ENCODE measurements at regions not wholly inside any gene's neighbourhood (a gene's known extent, or its start where the extent isn't known, plus 50 kb on each side); places are given as distances from the start of the nearest gene placed in this dataset.

GRCh38 chr2:126966601-126967000, 67.9 kb downstream of the TEX51 start:
- DNase-seq (ENCODE audit: low read depth, low spot score) (no peak), FAIRE-seq (no peak)
- intact Hi-C loops (cut with micrococcal nuclease) (no loop called here), dilution Hi-C loops (cut with MboI; ENCODE audit: extremely low pct_ligation_motif_present, low sequenced_read_pairs) (no loop called here)
- Histone ChIP-seq H3K9me3 (replicated peaks; ENCODE audit: control insufficient read depth, insufficient read depth, low read length) (no peaks in the 10 kb centered on the region), H4K20me1 (replicated peaks; ENCODE audit: control insufficient read depth, extremely low read depth, insufficient read depth, low read length) (no peaks in the 10 kb centered on the region), H3K79me2 (ENCODE audit: control insufficient read depth, insufficient read depth, low read length) (no peaks in the 10 kb centered on the region), H3K4me3 (replicated peaks in 1 of 3; ENCODE audit: insufficient read depth in 1 of 3, low read depth in 1 of 3, low read length in 3 of 3) (no peak overlapping the region), H3K9me1 (replicated peaks; ENCODE audit: control insufficient read depth, extremely low read depth, insufficient read depth, low read length) (no peaks in the 10 kb centered on the region), H3K9ac (replicated peaks; ENCODE audit: extremely low read depth, insufficient read depth, low read length) (no peak overlapping the region), H3K27ac (ENCODE audit: insufficient read depth, low read depth, low read length) (no peak overlapping the region), H3K4me1 (ENCODE audit: control insufficient read depth, extremely low read depth, insufficient read depth, low read length) (no peaks in the 10 kb centered on the region), H3K27me3 (ENCODE audit: control insufficient read depth in 2 of 2, insufficient read depth in 2 of 2, low read length in 2 of 2) (peaks cover 11% of the 10 kb centered on the region in 2 experiments), H3K36me3 (ENCODE audit: control insufficient read depth in 2 of 2, extremely low read depth in 1 of 2, insufficient read depth in 2 of 2, low read length in 2 of 2) (no peaks in the 10 kb centered on the region), H2AFZ (ENCODE audit: low read depth, low read length) (no peak overlapping the region), H3K4me2 (ENCODE audit: insufficient read depth, low read length) (no peak overlapping the region)
- CTCF ChIA-PET: no interaction called here
- TF ChIP-seq EZH2 (IDR thresholded peaks at IDR 0.05; ENCODE audit: borderline replicate concordance, low read depth, low read length, severe bottlenecking) (no peak), POLR2AphosphoS5 (IDR thresholded peaks at IDR 0.05; ENCODE audit: insufficient read depth, low read depth, low read length) (no peak), FOS (IDR thresholded peaks at IDR 0.05; ENCODE audit: borderline replicate concordance, insufficient read depth, low read length) (no peak), MYC (IDR thresholded peaks at IDR 0.05; ENCODE audit: low read depth, low read length) (no peak), CTCF (IDR thresholded peaks at IDR 0.05; ENCODE audit: extremely low read depth in 1 of 2, insufficient read depth in 1 of 2, low read depth in 1 of 2, low read length in 2 of 2) (no peak), JUN (IDR thresholded peaks at IDR 0.05; ENCODE audit: borderline replicate concordance, insufficient read depth, insufficient read length, low read depth) (no peak), POLR2A (IDR thresholded peaks at IDR 0.05; ENCODE audit: low read depth, low read length) (no peak), GATA2 (IDR thresholded peaks at IDR 0.05; ENCODE audit: insufficient read depth, insufficient read length, low read depth, low read length) (no peak), MAX (IDR thresholded peaks at IDR 0.05; ENCODE audit: insufficient read depth, insufficient read length) (no peak)
- POLR2A ChIA-PET: no interaction called here
- BruUV-seq (replicated peaks): no TSS peak
